WTC11 (cell line): ENCODE measurements at regions not wholly inside any gene's neighbourhood (a gene's known extent, or its start where the extent isn't known, plus 50 kb on each side); places are given as distances from the start of the nearest gene placed in this dataset.

Source experiments
- ATAC-seq: fragments of 200-7000 bp; cut with Tn5 transposase; 2 replicates; pipeline ENCODE4 v1.10.0; 2021; ENCODE audit warnings: mild to moderate bottlenecking, moderate library complexity
- CTCF ChIA-PET: fragments of 300-600 bp; sonication (Branson Sonifier 250); formaldehyde crosslinking; loops from one replicate; lab custom pipeline; 2021; ENCODE audit warnings: antibody characterized with exemption; lab: Charles Lee
- POLR2A ChIA-PET: fragments of 350-600 bp; sonication (Branson Sonifier 250); formaldehyde crosslinking; loops from one replicate; lab custom pipeline; 2021; ENCODE audit warnings: antibody characterized with exemption; lab: Charles Lee
- DNase-seq: peaks from one replicate; pipeline ENCODE4 v3.0.0; 2021; ENCODE audit warnings: low spot score
- H3K27ac Mint-ChIP-seq: 2 replicates; pipeline ENCODE4 v1.8.0; 2021; ENCODE audit warnings: mixed read lengths
- H3K27me3 Mint-ChIP-seq: 2 replicates; pipeline ENCODE4 v1.8.0; 2021; ENCODE audit warnings: low read depth, mild to moderate bottlenecking, moderate library complexity, mixed read lengths
- H3K36me3 Mint-ChIP-seq: 2 replicates; pipeline ENCODE4 v1.8.0; 2021; ENCODE audit warnings: mixed read lengths
- H3K4me1 Mint-ChIP-seq: 2 replicates; pipeline ENCODE4 v1.8.0; 2022; ENCODE audit warnings: mixed read lengths
- H3K4me3 Mint-ChIP-seq: 2 replicates; pipeline ENCODE4 v1.8.0; 2021; ENCODE audit warnings: mild to moderate bottlenecking, moderate library complexity, mixed read lengths
- H3K9me3 Mint-ChIP-seq: 2 replicates; pipeline ENCODE4 v1.8.0; 2021; ENCODE audit warnings: mixed read lengths
- CREM ChIP-seq: sonication (generic); formaldehyde crosslinking; IDR thresholded peaks from 2 replicates; pipeline ENCODE4 v1.8.1; 2022; ENCODE audit warnings: mild to moderate bottlenecking, missing genetic modification reagents, moderate library complexity
- ERG ChIP-seq: fragments of 250-450 bp; sonication (Bioruptor Pico); IDR thresholded peaks from 2 replicates; pipeline ENCODE4 v1.8.0; 2021; ENCODE audit warnings: mild to moderate bottlenecking
- NFYB ChIP-seq: sonication (generic); formaldehyde crosslinking; conservative IDR thresholded peaks from 2 replicates; pipeline ENCODE4 v1.8.0; 2022; ENCODE audit warnings: low read depth, missing genetic modification reagents
- NR1H2 ChIP-seq: sonication (generic); formaldehyde crosslinking; IDR thresholded peaks from 2 replicates; pipeline ENCODE4 v1.9.0; 2021; ENCODE audit warnings: mild to moderate bottlenecking, moderate library complexity, missing genetic modification reagents
- OVOL2 ChIP-seq: fragments of 250-450 bp; sonication (Bioruptor Pico); IDR thresholded peaks from 2 replicates; pipeline ENCODE4 v1.9.0; 2021; ENCODE audit warnings: mild to moderate bottlenecking, borderline replicate concordance
- RORB ChIP-seq: fragments of 250-450 bp; sonication (Bioruptor Pico); IDR thresholded peaks from 2 replicates; pipeline ENCODE4 v1.9.0; 2021; ENCODE audit warnings: mild to moderate bottlenecking
- SMAD3 ChIP-seq: sonication (generic); formaldehyde crosslinking; IDR thresholded peaks from 2 replicates; pipeline ENCODE4 v1.8.0; 2022; ENCODE audit warnings: missing genetic modification reagents, mild to moderate bottlenecking, borderline replicate concordance
- ZNF121 ChIP-seq: sonication (generic); formaldehyde crosslinking; IDR thresholded peaks from 2 replicates; pipeline ENCODE4 v1.8.0; 2023; ENCODE audit warnings: missing genetic modification reagents
- ZNF138 ChIP-seq: sonication (generic); formaldehyde crosslinking; conservative IDR thresholded peaks from 2 replicates; pipeline ENCODE4 v1.8.1; 2022; ENCODE audit warnings: mild to moderate bottlenecking, moderate library complexity, missing genetic modification reagents
- ZNF396 ChIP-seq: fragments of 250-450 bp; sonication (Bioruptor Pico); IDR thresholded peaks from 2 replicates; pipeline ENCODE4 v1.8.0; 2021; ENCODE audit warnings: mild to moderate bottlenecking, moderate library complexity, borderline replicate concordance
- ZNF425 ChIP-seq: fragments of 250-450 bp; sonication (Bioruptor Pico); conservative IDR thresholded peaks from 2 replicates; pipeline ENCODE4 v1.9.0; 2021; ENCODE audit warnings: mild to moderate bottlenecking
- TF ChIP-seq, protein P1 (sequence below): sonication (generic); formaldehyde crosslinking; IDR thresholded peaks from 2 replicates; pipeline ENCODE4 v1.8.1; 2022; ENCODE audit warnings: mild to moderate bottlenecking, missing genetic modification reagents, moderate library complexity, borderline replicate concordance
- TF ChIP-seq, protein P2 (sequence below): sonication (generic); formaldehyde crosslinking; IDR thresholded peaks from 2 replicates; pipeline ENCODE4 v1.8.1; 2022; ENCODE audit warnings: low read depth, missing genetic modification reagents, borderline replicate concordance
- TF ChIP-seq, protein P3 (sequence below): fragments of 250-450 bp; sonication (Bioruptor Pico); IDR thresholded peaks from 2 replicates; pipeline ENCODE4 v1.9.0; 2021; ENCODE audit warnings: moderate library complexity, mild to moderate bottlenecking, inconsistent platforms, borderline replicate concordance
- TF ChIP-seq, protein P4 (sequence below): sonication (generic); formaldehyde crosslinking; IDR thresholded peaks from 2 replicates; pipeline ENCODE4 v1.8.0; 2022; ENCODE audit warnings: mild to moderate bottlenecking, missing genetic modification reagents

GRCh38 chr7:15780271-15780670 lies 93.8 kb upstream of the MEOX2 start:
- TF ChIP-seq, protein P1, sequence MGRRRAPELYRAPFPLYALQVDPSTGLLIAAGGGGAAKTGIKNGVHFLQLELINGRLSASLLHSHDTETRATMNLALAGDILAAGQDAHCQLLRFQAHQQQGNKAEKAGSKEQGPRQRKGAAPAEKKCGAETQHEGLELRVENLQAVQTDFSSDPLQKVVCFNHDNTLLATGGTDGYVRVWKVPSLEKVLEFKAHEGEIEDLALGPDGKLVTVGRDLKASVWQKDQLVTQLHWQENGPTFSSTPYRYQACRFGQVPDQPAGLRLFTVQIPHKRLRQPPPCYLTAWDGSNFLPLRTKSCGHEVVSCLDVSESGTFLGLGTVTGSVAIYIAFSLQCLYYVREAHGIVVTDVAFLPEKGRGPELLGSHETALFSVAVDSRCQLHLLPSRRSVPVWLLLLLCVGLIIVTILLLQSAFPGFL (CRISPR knock-in tag) = no peak
- TF ChIP-seq NR1H2 (CRISPR knock-in tag) (no peak), ZNF121 (0 out of 2 replicates have a peak, but pooled peaks have one; percentile 11), CREM (CRISPR knock-in tag) (no peak)
- Mint-ChIP-seq H3K27ac (no peak overlapping the region), H3K4me3 (no peak overlapping the region), H3K27me3 (no peaks in the 10 kb centered on the region), H3K4me1 (peaks cover 43% of the 10 kb centered on the region), H3K9me3 (no peaks in the 10 kb centered on the region), H3K36me3 (no peaks in the 10 kb centered on the region)
- ChIA-PET POLR2A (no interaction called here), CTCF (interaction anchor here (1.1 kb wide), 1 partner anchor 59 kb away, joined by 3 read pairs; no protein-coding TSS in a partner anchor)
- DNase-seq = no peak
- ATAC-seq = no peak

GRCh38 chr7:15778191-15778590 lies 91.7 kb upstream of the MEOX2 start:
- CTCF ChIA-PET = no interaction called here
- DNase-seq (no peak), ATAC-seq (peak; percentile 54)
- Mint-ChIP-seq H3K27ac (no peak overlapping the region), H3K36me3 (no peaks in the 10 kb centered on the region), H3K27me3 (no peaks in the 10 kb centered on the region), H3K4me3 (no peak overlapping the region), H3K4me1 (peaks cover 31% of the 10 kb centered on the region), H3K9me3 (no peaks in the 10 kb centered on the region)
- TF ChIP-seq, protein P1 (CRISPR knock-in tag) = no peak
- TF ChIP-seq OVOL2 (CRISPR knock-in tag) = no peak
- TF ChIP-seq ERG = no peak
- TF ChIP-seq ZNF138 = no peak
- TF ChIP-seq, protein P2, sequence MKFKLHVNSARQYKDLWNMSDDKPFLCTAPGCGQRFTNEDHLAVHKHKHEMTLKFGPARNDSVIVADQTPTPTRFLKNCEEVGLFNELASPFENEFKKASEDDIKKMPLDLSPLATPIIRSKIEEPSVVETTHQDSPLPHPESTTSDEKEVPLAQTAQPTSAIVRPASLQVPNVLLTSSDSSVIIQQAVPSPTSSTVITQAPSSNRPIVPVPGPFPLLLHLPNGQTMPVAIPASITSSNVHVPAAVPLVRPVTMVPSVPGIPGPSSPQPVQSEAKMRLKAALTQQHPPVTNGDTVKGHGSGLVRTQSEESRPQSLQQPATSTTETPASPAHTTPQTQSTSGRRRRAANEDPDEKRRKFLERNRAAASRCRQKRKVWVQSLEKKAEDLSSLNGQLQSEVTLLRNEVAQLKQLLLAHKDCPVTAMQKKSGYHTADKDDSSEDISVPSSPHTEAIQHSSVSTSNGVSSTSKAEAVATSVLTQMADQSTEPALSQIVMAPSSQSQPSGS (CRISPR knock-in tag) = no peak
- TF ChIP-seq, protein P3, sequence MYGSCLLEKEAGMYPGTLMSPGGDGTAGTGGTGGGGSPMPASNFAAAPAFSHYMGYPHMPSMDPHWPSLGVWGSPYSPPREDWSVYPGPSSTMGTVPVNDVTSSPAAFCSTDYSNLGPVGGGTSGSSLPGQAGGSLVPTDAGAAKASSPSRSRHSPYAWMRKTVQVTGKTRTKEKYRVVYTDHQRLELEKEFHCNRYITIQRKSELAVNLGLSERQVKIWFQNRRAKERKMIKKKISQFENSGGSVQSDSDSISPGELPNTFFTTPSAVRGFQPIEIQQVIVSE (CRISPR knock-in tag) = no peak
- no peak for TF ChIP-seq ZNF425 (CRISPR knock-in tag)
- no peak for TF ChIP-seq SMAD3 (CRISPR knock-in tag)
- no peak for TF ChIP-seq NFYB
- TF ChIP-seq, protein P4, sequence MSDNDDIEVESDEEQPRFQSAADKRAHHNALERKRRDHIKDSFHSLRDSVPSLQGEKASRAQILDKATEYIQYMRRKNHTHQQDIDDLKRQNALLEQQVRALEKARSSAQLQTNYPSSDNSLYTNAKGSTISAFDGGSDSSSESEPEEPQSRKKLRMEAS (CRISPR knock-in tag) = no peak
- TF ChIP-seq ZNF396 (CRISPR knock-in tag) = no peak
- TF ChIP-seq RORB (CRISPR knock-in tag) = no peak
- POLR2A ChIA-PET = no interaction called here
